ENCODE measurements at regions not wholly inside any gene's neighbourhood (a gene's known extent, or its start where the extent isn't known, plus 50 kb on each side); places are given as distances from the start of the nearest gene placed in this dataset.
A peak's percentile ranks its signal among the peaks of the same experiment; 100 is the strongest.
"Not testable (repeated sequence)": the region's sequence is repeated elsewhere in the genome, so short reads cannot be mapped to it uniquely, and the experiment has no call there.

GRCh38 chr4:77358315-77358928 lies 201.4 kb downstream of the CCNG2 start:
- FAIRE-seq: peak; percentile 64
- peak; percentile 23 for DNase-seq (ENCODE audit: extremely low spot score, insufficient read length, low read depth)

- DNase-seq (ENCODE audit: extremely low spot score, insufficient read length, low read depth) (no peak), FAIRE-seq (no peak)
These were observed 203.4 kb downstream of the CCNG2 start for GRCh38 chr4:77360451-77360850.

GRCh38 chr4:77366876-77367275 lies 209.9 kb downstream of the CCNG2 start:
- peak; percentile 86 for FAIRE-seq
- not testable (repeated sequence) for DNase-seq (ENCODE audit: extremely low spot score, insufficient read length, low read depth)

- DNase-seq (ENCODE audit: extremely low spot score, insufficient read length, low read depth) (no peak), FAIRE-seq (peak; percentile 46)
These were observed 210.6 kb downstream of the CCNG2 start for GRCh38 chr4:77367638-77368037.

GRCh38 chr4:77372375-77372774 lies 215.4 kb downstream of the CCNG2 start:
- FAIRE-seq: no peak
- no peak for DNase-seq (ENCODE audit: extremely low spot score, insufficient read length, low read depth)

GRCh38 chr4:77375866-77376607 lies 219.0 kb downstream of the CCNG2 start:
- DNase-seq (ENCODE audit: extremely low spot score, insufficient read length, low read depth): no peak
- no peak for FAIRE-seq

GRCh38 chr4:77376788-77377460 lies 219.9 kb downstream of the CCNG2 start:
- FAIRE-seq: no peak
- DNase-seq (ENCODE audit: extremely low spot score, insufficient read length, low read depth): no peak

GRCh38 chr4:77384094-77384493 lies 221.5 kb upstream of the CXCL13 start:
- FAIRE-seq (no peak), DNase-seq (ENCODE audit: extremely low spot score, insufficient read length, low read depth) (no peak)

GRCh38 chr4:77385124-77385969 lies 220.3 kb upstream of the CXCL13 start:
- DNase-seq (ENCODE audit: extremely low spot score, insufficient read length, low read depth) (peak; percentile 5), FAIRE-seq (peak; percentile 88)

- FAIRE-seq (no peak), DNase-seq (ENCODE audit: extremely low spot score, insufficient read length, low read depth) (no peak)
These were observed 211.6 kb upstream of the CXCL13 start for GRCh38 chr4:77393996-77394395.

GRCh38 chr4:77395481-77395880 lies 210.1 kb upstream of the CXCL13 start:
- no peak for FAIRE-seq
- no peak for DNase-seq (ENCODE audit: extremely low spot score, insufficient read length, low read depth)

- no peak for DNase-seq (ENCODE audit: extremely low spot score, insufficient read length, low read depth)
- no peak for FAIRE-seq
These were observed 207.4 kb upstream of the CXCL13 start for GRCh38 chr4:77398256-77398655.

GRCh38 chr4:77399831-77400230 lies 205.8 kb upstream of the CXCL13 start:
- FAIRE-seq: no peak

GRCh38 chr4:77413766-77414165 lies 191.9 kb upstream of the CXCL13 start:
- no peak for FAIRE-seq
- no peak for DNase-seq (ENCODE audit: extremely low spot score, insufficient read length, low read depth)

More at GRCh38 chr4:77399831-77400230, 205.8 kb upstream of the CXCL13 start:
- no peak for DNase-seq (ENCODE audit: extremely low spot score, insufficient read length, low read depth)

- FAIRE-seq: no peak
- DNase-seq (ENCODE audit: extremely low spot score, insufficient read length, low read depth): no peak
These were observed 189.9 kb upstream of the CXCL13 start for GRCh38 chr4:77415689-77416088.

GRCh38 chr4:77418333-77418732 lies 187.3 kb upstream of the CXCL13 start:
- no peak for FAIRE-seq
- DNase-seq (ENCODE audit: extremely low spot score, insufficient read length, low read depth): no peak

- no peak for DNase-seq (ENCODE audit: extremely low spot score, insufficient read length, low read depth)
- no peak for FAIRE-seq
These were observed 174.8 kb upstream of the CXCL13 start for GRCh38 chr4:77430847-77431246.

GRCh38 chr4:77431546-77431945 lies 174.1 kb upstream of the CXCL13 start:
- no peak for FAIRE-seq
- no peak for DNase-seq (ENCODE audit: extremely low spot score, insufficient read length, low read depth)

GRCh38 chr4:77432717-77433417 lies 172.8 kb upstream of the CXCL13 start:
- FAIRE-seq: no peak
- DNase-seq (ENCODE audit: extremely low spot score, insufficient read length, low read depth): no peak

- FAIRE-seq (peak; percentile 89), DNase-seq (ENCODE audit: extremely low spot score, insufficient read length, low read depth) (peak; percentile 2)
These were observed 172.2 kb upstream of the CXCL13 start for GRCh38 chr4:77433418-77433733.
